ENCODE measurements at regions not wholly inside any gene's neighbourhood (a gene's known extent, or its start where the extent isn't known, plus 50 kb on each side); places are given as distances from the start of the nearest gene placed in this dataset.

DNA sequence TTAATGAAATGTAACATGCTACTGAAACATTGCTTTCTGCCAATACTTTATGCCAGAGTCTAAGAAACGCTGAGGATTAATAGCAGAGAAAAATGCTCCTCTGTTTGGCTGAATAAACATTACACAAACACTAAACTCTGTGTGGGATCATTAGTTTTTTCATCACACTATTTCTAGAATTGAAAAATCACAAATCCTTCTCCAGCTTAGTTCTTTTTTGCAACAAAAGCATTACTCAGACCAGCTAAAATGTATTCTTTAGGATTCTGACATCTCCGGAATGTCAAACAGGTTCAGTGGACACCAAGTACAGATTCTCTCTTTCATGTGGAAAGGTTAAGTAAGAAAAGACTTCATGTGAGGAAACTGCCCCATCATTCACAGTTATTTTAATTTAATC is 226.9 kb downstream of the SIM1 start:
- TF ChIP-seq, protein P1, sequence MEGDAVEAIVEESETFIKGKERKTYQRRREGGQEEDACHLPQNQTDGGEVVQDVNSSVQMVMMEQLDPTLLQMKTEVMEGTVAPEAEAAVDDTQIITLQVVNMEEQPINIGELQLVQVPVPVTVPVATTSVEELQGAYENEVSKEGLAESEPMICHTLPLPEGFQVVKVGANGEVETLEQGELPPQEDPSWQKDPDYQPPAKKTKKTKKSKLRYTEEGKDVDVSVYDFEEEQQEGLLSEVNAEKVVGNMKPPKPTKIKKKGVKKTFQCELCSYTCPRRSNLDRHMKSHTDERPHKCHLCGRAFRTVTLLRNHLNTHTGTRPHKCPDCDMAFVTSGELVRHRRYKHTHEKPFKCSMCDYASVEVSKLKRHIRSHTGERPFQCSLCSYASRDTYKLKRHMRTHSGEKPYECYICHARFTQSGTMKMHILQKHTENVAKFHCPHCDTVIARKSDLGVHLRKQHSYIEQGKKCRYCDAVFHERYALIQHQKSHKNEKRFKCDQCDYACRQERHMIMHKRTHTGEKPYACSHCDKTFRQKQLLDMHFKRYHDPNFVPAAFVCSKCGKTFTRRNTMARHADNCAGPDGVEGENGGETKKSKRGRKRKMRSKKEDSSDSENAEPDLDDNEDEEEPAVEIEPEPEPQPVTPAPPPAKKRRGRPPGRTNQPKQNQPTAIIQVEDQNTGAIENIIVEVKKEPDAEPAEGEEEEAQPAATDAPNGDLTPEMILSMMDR (IDR thresholded peaks at IDR 0.05) = no peak
- no peak for TF ChIP-seq POLR2A (IDR thresholded peaks at IDR 0.05)
